ENCODE measurements at regions not wholly inside any gene's neighbourhood (a gene's known extent, or its start where the extent isn't known, plus 50 kb on each side); places are given as distances from the start of the nearest gene placed in this dataset.
"Not testable (repeated sequence)": the region's sequence is repeated elsewhere in the genome, so short reads cannot be mapped to it uniquely, and the experiment has no call there.

GRCh38 chr11:79626135-79627075, 185.6 kb upstream of the TENM4 start:
- H3K27ac ChIP-seq (ENCODE audit: low read depth, low read length), result no peak overlapping the region
- WGBS, 3 donors, result 50 to 65% (median 58%) methylated on average over 4 of the region's 4 CpGs

- 74 to 82% (median 79%) methylated on average over 2 of the region's 2 CpGs for WGBS, 3 donors
- H3K27ac ChIP-seq (ENCODE audit: low read depth, low read length), result no peak overlapping the region
These were observed 182.5 kb upstream of the TENM4 start for GRCh38 chr11:79623375-79623774.

GRCh38 chr11:79617561-79617960, 176.7 kb upstream of the TENM4 start:
- 50 to 59% (median 53%) methylated on average over 3 of the region's 3 CpGs for WGBS, 3 donors
- H3K27ac ChIP-seq (ENCODE audit: low read depth, low read length), result no peak overlapping the region

GRCh38 chr11:79616392-79616851, 175.6 kb upstream of the TENM4 start:
- WGBS, 3 donors, result 66 to 75% (median 73%) methylated on average over 3 of the region's 3 CpGs

GRCh38 chr11:79615425-79615824, 174.6 kb upstream of the TENM4 start:
- H3K27ac ChIP-seq (ENCODE audit: low read depth, low read length), result no peak overlapping the region
- 63 to 79% (median 79%) methylated on average over 5 of the region's 5 CpGs for WGBS, 3 donors

More at GRCh38 chr11:79616392-79616851, 175.6 kb upstream of the TENM4 start:
- no peak overlapping the region for H3K27ac ChIP-seq (ENCODE audit: low read depth, low read length)

GRCh38 chr11:79610678-79611077, 169.8 kb upstream of the TENM4 start:
- 77 to 88% (median 86%) methylated on average over 7 of the region's 7 CpGs for WGBS, 3 donors

GRCh38 chr11:79610139-79610538, 169.3 kb upstream of the TENM4 start:
- no peak overlapping the region for H3K27ac ChIP-seq (ENCODE audit: low read depth, low read length)
- 50 to 68% (median 58%) methylated on average over 1 of the region's 1 CpG for WGBS, 3 donors

More at GRCh38 chr11:79610678-79611077, 169.8 kb upstream of the TENM4 start:
- no peak overlapping the region for H3K27ac ChIP-seq (ENCODE audit: low read depth, low read length)

GRCh38 chr11:79609511-79609910, 168.7 kb upstream of the TENM4 start:
- 61 to 82% (median 68%) methylated on average over 2 of the region's 2 CpGs for WGBS, 3 donors
- H3K27ac ChIP-seq (ENCODE audit: low read depth, low read length), result no peak overlapping the region

GRCh38 chr11:79606461-79606860, 165.6 kb upstream of the TENM4 start:
- not testable (repeated sequence) for H3K27ac ChIP-seq (ENCODE audit: low read depth, low read length)
- 65 to 83% (median 80%) methylated on average over 3 of the region's 3 CpGs for WGBS, 3 donors

- WGBS, 3 donors, result 64 to 72% (median 64%) methylated on average over 12 of the region's 12 CpGs
- no peak overlapping the region for H3K27ac ChIP-seq (ENCODE audit: low read depth, low read length)
These were observed 159.9 kb upstream of the TENM4 start for GRCh38 chr11:79600711-79601110.

- H3K27ac ChIP-seq (ENCODE audit: low read depth, low read length), result no peak overlapping the region
- 32 to 40% (median 33%) methylated on average over 4 of the region's 4 CpGs for WGBS, 3 donors
These were observed 154.0 kb upstream of the TENM4 start for GRCh38 chr11:79594834-79595233.

- WGBS, 3 donors, result 61 to 68% (median 62%) methylated on average over 3 of the region's 3 CpGs
- H3K27ac ChIP-seq (ENCODE audit: low read depth, low read length), result no peak overlapping the region
These were observed 152.0 kb upstream of the TENM4 start for GRCh38 chr11:79592824-79593223.

GRCh38 chr11:79592406-79592805, 151.6 kb upstream of the TENM4 start:
- no peak overlapping the region for H3K27ac ChIP-seq (ENCODE audit: low read depth, low read length)
- WGBS, 3 donors, result 21 to 48% (median 43%) methylated on average over 4 of the region's 4 CpGs

GRCh38 chr11:79582434-79582833, 141.6 kb upstream of the TENM4 start:
- H3K27ac ChIP-seq (ENCODE audit: low read depth, low read length), result no peak overlapping the region
- 57 to 71% (median 70%) methylated on average over 4 of the region's 4 CpGs for WGBS, 3 donors

GRCh38 chr11:79579063-79579462, 138.2 kb upstream of the TENM4 start:
- H3K27ac ChIP-seq (ENCODE audit: low read depth, low read length), result no peak overlapping the region
- 61 to 70% (median 69%) methylated on average over 2 of the region's 2 CpGs for WGBS, 3 donors

- 56 to 71% (median 67%) methylated on average over 5 of the region's 5 CpGs for WGBS, 3 donors
- no peak overlapping the region for H3K27ac ChIP-seq (ENCODE audit: low read depth, low read length)
These were observed 137.3 kb upstream of the TENM4 start for GRCh38 chr11:79578116-79578515.

GRCh38 chr11:79575701-79576100, 134.9 kb upstream of the TENM4 start:
- WGBS, 3 donors, result 43 to 71% (median 58%) methylated on average over 1 of the region's 1 CpG
- H3K27ac ChIP-seq (ENCODE audit: low read depth, low read length), result no peak overlapping the region

GRCh38 chr11:79570104-79570503, 129.3 kb upstream of the TENM4 start:
- 30 to 42% (median 31%) methylated on average over 2 of the region's 2 CpGs for WGBS, 3 donors
- H3K27ac ChIP-seq (ENCODE audit: low read depth, low read length), result no peak overlapping the region

- WGBS, 3 donors, result 85 to 87% (median 86%) methylated on average over 5 of the region's 5 CpGs
- no peak overlapping the region for H3K27ac ChIP-seq (ENCODE audit: low read depth, low read length)
These were observed 123.6 kb upstream of the TENM4 start for GRCh38 chr11:79564288-79564925.

Data from adipose tissue (tissue), 3 donors.